IPS-18c (cell line): ENCODE measurements at regions not wholly inside any gene's neighbourhood (a gene's known extent, or its start where the extent isn't known, plus 50 kb on each side); places are given as distances from the start of the nearest gene placed in this dataset.

Experiments
- H3K4me3 ChIP-seq: 2 replicates; pipeline ENCODE4 v1.7.0; 2013; ENCODE audit warnings: low read depth, mild to moderate bottlenecking, low read length, moderate library complexity; ENCODE audit not compliant: insufficient read depth
- H3K9me3 ChIP-seq: one replicate; pipeline ENCODE4 v1.6.1; 2013; ENCODE audit warnings: mild to moderate bottlenecking, low read length, moderate library complexity; ENCODE audit not compliant: control insufficient read depth, insufficient read depth

DNA sequence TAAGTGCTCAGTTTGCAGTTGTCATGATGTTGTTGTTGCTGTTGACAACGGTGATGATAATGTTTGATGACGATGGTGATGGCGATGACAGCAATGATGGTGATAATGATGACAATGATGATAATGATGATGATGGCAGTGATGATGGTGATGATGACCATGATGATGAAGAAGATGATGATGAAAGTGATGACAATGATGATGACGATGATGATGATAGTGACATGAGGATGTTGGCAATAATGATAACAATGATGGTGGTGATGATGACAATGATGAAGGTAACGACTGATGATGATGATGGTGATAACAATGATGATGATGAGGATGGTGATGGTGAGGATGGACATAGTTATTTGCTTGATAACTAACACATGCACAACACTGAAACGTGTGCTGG lies 778.5 kb downstream of the VRK1 start:
- Histone ChIP-seq H3K4me3 (no peak overlapping the region), H3K9me3 (no peaks in the 10 kb centered on the region)

DNA sequence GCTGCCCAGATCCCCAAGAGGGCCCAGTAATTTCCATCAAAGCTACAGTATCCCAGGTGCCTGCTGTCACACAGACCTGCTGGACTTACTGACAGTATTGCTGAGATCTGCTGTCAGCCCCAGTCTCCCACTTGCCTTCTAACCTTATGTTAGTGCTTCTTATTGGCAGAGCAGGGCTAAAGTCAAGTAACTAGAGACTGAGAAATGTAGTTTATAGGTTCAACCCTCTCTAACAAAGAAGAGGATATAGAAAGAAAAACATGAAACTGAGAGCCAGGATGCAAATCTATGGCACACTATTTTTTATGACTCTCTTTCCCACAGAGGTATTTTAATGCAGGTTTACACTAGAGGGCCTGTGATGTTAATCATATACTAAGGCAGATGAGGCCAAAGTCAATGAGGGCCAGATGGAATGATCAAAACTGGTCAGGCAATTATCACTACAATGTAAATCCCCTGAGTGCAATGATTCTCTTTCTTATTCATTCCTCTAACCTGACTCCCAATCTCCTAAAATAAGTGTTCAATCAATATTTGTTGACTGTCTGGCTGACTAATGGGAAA lies 781.9 kb downstream of the VRK1 start:
- no peaks in the 10 kb centered on the region for H3K9me3 ChIP-seq

DNA sequence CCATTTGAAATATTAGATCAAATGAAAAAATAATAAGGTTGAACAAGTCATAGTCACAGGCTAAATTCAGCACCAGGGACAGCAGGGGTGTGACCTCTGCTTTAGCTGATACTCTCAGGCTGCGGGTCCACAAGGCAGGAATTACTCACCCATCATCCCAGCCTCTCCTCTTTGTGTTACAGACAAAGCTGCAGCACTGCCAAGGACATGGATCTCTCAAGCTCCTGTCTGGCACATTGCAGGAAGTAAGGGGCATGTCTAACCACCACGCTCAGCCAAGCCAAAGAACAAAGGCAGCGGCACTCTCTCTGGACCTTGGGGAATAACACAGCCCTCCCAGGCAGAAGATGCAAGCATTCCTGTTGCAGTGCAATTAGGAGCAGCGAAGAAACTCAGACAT lies 783.8 kb downstream of the VRK1 start:
- no peaks in the 10 kb centered on the region for H3K9me3 ChIP-seq
- no peak overlapping the region for H3K4me3 ChIP-seq

More for the DNA sequence above, 781.9 kb downstream of the VRK1 start:
- no peak overlapping the region for H3K4me3 ChIP-seq

DNA sequence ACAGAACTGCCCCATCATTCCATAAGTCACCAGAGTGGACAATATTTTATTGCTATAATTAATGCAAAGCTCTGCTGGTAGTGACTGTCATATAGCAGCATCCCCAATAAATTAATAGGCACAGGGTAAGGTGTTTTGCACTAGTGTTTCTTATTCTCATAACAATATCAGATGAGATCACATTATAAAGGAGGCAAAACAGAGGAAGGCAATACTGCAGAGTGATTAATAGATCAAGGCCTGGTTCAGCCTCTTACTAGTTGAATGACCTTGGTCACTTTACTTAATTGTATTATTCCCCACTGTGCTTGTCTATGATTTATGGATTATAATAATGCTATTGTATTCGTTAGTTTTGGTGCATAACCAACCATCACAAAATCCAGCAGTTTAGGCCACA lies 784.8 kb downstream of the VRK1 start:
- H3K9me3 ChIP-seq, result no peaks in the 10 kb centered on the region
- no peak overlapping the region for H3K4me3 ChIP-seq

DNA sequence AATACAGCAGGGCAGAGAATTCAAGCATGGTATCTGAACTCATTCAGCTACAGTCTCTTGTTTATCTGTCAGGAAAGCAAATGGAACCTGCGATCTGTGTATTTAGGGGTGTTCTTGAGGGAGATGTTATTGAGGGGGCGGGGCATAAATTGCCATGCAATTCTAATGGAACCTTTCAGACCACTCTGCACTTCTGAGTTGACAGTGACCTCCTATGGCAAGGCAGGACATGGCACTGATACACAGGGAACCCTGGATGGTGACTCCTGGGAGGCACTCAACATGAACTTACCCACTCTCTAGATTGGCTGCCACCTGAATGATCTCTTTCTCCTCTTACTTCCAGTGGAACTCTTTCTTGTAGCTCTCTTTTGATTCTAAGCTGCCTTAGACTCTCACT lies 787.3 kb downstream of the VRK1 start:
- Histone ChIP-seq H3K4me3 (no peak overlapping the region), H3K9me3 (no peaks in the 10 kb centered on the region)

DNA sequence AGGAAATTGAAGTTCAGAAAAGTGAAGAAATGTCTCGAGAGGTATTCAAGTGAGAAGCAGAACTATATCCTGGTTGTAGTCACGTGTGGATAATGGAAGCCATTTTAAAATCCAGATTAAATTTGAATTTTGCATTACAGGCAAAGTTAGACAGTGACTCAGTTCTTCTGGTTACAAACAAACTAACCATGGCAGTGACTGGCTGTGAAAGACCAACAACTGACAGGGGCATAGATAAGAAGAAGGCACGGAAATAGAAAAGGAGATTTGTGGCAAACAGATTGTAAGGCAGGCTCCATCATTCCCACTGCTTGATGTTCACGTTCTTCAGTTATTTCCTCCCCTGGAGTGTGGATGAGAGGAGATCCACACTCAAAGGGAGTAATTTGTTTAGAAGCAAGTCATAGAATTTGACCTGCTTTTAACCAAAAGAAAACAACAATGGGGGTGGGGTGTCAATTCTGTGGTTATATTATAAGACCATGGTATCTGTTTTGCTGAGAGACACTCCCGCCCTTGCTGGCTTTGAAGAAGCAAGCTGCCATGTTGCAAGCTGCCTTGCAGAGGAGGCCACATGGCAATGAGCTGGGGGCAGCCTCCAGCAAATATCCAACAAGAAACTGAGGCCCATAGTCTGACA lies 795.3 kb downstream of the VRK1 start:
- H3K9me3 ChIP-seq, result no peaks in the 10 kb centered on the region
- H3K4me3 ChIP-seq, result no peak overlapping the region

DNA sequence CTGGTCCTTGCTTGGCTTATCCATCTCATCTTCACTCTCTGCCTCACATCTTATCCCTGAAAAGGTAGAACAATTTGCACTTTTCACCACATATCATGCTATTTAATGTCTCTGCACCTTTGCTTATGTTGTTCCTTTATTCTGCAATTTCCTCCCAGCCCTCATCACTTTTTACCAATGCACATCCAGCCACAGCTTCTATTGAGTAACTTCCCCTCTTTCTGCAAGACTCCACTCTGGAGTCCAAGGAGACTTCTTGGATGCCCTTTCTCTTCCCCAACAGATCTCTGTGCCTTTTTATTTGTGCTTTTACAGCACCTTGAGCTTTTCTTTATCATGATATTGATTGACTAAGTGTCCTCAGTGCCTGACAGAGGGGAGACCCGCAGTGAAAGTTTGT lies 797.1 kb downstream of the VRK1 start:
- Histone ChIP-seq H3K4me3 (no peak overlapping the region), H3K9me3 (no peaks in the 10 kb centered on the region)

DNA sequence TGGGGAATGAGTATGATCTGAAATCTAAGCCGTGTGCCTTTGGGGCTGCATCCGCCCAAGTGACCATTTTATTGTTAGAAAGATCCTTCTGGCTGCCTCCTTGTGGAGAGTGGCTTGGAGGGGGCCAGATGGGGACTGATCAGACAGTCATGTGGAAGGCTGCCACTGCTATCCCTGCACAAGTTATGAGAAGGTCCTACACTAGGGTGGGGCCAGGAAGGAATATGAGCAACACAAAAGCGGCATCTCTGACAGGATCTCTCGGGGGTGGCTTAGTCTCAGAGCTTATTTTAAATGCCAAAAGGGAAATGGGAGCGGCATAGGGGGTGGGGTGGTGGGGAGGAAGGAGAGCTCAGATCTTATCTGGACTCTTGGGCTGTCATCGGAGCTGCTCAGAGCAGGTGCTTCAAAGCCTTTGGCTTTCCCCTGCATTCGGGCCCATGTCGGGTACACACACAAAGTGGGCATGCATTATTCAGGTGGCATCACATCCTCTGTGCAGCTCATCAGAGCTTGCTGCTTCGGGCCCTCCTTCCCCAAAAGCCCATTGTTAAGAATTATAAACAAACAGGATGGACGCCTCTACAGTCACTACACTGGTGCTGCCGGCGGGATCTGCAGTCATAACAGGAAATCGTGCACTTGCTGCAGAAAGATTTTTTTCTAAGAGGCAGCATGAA lies 805.4 kb downstream of the VRK1 start:
- Histone ChIP-seq H3K9me3 (no peaks in the 10 kb centered on the region), H3K4me3 (no peak overlapping the region)

DNA sequence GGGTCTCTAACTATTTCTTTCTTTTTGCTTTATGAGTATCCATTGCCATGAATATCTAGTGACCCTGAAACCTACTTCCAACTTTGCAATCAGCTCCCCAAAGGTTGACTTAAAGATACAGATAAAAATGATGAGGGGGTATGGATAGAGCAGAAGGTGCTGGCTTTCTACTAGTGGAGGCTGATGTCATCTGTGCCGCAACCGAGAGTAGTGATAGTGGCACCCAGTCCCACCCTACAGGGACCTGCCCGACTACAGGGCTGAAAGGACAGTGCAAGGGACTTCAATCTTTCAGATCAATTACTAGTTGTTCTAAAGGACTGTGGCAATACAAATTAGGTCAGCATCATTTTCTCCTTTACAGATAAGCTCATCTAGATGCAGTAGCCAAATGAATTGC lies 806.0 kb downstream of the VRK1 start:
- H3K9me3 ChIP-seq, result no peaks in the 10 kb centered on the region
- no peak overlapping the region for H3K4me3 ChIP-seq

DNA sequence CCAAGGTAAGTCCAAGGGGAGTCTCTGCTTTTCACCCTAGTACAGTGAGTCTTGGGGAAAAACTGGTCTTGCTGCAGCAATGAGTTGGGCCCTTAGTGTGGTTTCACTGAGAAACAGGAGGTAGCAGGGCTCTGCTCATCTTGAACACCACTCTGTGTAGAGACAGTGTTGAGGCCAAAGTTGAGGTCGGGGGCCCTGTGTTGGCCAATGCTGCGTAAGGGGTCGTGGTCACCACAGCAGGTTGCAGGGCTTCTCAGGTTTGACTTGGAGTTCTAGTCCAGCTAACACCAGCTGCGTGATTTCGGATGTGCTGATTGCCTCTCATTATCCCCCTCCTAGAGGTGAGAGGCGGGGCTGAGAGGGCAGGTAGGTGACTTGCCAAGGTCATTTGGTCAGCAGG lies 807.5 kb downstream of the VRK1 start:
- Histone ChIP-seq H3K9me3 (no peaks in the 10 kb centered on the region), H3K4me3 (no peak overlapping the region)

DNA sequence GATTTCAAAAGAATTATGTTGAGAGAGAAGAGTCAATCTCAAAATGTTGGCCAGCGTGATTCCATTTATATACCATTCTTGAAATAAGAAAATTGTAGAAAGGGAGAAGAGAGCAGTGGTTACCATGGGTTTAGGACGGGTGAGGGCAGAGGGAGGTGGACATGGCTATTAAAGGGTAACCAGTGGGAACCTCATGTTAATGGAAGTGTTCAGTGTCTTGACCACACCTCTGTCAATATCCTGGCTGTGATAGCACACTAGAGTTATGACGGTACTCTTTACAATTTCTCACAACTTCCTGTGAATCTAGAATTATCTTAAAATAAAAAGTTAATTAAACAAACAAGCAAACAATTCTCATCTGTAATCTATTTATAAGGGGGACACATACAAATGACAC lies 821.2 kb downstream of the VRK1 start:
- no peak overlapping the region for H3K4me3 ChIP-seq
- no peaks in the 10 kb centered on the region for H3K9me3 ChIP-seq

DNA sequence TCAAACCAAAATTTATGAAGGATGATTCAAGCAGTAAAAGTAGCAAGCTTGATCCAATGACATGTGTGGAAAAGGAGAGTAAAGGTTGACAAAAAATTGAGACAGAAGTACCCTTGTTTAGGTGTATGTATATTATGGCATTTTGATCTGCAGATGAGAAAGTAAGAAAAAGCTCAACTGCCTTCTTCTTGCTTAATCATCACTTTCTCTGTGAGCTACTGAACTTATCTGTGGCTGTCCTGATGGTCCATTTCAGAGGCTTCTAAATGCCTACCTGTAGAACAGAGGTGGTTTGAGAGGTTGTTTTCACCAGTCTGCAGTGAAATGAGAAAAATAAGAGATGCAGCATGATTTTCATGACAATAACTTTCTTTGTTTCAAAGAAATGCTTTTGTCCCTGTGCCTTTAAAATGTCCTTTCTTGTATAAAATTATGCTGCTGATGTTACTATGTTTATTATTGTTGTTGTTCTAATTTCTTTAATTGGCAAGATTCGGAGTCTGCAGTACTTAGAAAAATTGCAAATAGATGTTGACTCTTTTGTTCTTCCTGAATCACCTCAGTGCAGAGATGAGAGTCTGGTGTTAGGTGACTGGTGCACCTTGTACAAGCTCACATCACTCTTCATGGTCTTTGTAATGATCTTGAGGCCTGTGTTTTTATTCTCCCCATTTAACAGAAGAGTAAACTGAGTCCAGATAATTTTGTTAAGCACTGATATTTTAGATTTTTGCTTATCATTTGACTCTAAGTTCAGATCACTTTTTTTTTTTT lies 821.9 kb downstream of the VRK1 start:
- Histone ChIP-seq H3K9me3 (no peaks in the 10 kb centered on the region), H3K4me3 (no peak overlapping the region)

DNA sequence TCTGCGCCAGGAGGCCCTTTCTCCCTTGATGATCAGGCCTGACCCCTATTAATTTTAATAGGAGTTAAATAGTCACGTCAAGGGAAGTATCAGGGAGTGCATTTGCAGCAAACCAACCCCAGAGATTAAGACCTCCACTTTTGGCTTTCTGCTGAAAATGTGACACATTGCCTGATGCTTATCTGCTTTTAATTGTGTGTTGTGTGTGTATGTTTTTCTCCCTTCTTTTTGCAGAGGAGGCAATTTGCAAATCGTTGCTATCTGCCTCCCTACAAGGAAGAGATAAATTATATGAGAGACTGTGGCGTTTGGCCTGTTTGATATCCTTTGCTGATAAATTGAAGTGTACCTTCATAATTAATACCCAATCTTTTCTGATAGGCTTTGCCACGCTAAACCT lies 822.9 kb downstream of the VRK1 start:
- Histone ChIP-seq H3K9me3 (no peaks in the 10 kb centered on the region), H3K4me3 (no peak overlapping the region)

DNA sequence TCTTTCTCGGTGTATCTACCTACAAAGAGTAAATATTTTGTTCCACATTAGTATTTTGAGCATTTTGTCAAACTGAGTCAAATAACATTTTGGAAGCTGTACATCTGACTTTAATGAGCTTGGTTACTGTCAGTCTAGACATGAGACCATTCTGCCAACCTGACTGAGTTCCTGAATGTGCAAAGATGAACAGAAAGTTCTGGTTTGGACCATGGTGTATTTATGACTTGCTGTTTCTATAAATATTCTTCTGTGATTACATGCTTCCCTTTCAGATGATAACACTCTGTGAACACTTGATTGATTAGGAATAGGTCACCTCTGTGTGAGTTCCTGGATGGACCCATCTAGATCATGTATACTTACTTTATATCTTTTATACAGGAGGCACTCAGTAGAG lies 827.8 kb downstream of the VRK1 start:
- H3K9me3 ChIP-seq, result no peaks in the 10 kb centered on the region

DNA sequence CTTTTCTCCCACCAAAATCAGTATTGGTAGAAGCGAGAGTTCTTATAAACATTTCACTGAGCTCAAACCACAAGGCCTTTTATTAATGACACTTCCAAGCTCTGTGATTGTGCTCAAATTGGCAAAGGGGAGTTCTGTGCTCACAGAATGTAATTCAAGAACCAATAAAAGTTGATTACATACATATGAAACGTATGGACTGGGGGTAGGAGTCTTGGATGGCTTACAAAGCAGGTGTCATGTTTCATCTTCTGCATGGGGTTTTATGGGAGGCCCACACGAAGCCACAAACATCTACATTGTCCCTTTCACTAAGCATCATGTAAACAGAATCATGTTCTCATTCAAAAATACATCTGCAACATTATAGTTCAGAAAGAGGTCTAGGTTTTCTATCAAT lies 828.3 kb downstream of the VRK1 start:
- H3K4me3 ChIP-seq, result no peak overlapping the region

More for the DNA sequence above, 827.8 kb downstream of the VRK1 start:
- no peak overlapping the region for H3K4me3 ChIP-seq

DNA sequence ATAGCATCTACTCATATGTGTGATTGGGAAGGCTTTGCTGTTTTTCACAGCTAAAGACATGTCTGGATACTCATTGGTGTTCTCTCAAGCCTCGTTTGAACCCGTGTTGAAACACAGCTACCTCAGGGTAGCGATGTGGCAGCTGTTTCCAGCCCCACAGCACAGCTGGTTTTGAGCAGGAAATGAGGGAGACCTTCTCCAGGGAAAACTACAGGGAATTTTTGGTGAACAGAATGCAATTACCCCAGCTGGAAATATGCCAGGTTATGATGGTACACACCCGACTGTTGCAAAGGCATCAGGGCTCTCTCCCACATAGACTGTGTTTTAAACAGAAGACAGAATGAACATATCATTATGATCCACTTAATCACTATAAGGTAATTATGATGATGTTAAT lies 828.9 kb downstream of the VRK1 start:
- Histone ChIP-seq H3K9me3 (no peaks in the 10 kb centered on the region), H3K4me3 (no peak overlapping the region)

More for the DNA sequence above, 828.3 kb downstream of the VRK1 start:
- H3K9me3 ChIP-seq, result no peaks in the 10 kb centered on the region

DNA sequence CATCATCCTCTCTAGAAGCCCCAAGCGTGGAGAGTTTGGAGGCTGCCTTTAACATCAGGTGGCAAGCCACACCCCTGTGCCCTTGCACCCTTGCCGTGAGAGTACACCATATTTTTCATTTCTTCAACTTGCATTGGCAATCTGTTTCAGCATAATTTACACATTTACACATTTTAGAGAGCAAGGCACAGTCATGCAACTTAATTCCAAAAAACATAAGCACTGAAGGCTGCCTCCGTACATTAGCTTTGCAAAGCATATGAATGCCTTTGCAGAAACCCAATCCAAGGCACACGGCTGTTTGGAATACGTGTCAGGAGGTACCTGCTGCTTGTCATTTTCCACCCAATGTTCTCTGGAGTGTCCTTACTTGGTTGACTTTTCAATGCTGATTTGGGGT lies 833.1 kb downstream of the VRK1 start:
- Histone ChIP-seq H3K9me3 (no peaks in the 10 kb centered on the region), H3K4me3 (no peak overlapping the region)

DNA sequence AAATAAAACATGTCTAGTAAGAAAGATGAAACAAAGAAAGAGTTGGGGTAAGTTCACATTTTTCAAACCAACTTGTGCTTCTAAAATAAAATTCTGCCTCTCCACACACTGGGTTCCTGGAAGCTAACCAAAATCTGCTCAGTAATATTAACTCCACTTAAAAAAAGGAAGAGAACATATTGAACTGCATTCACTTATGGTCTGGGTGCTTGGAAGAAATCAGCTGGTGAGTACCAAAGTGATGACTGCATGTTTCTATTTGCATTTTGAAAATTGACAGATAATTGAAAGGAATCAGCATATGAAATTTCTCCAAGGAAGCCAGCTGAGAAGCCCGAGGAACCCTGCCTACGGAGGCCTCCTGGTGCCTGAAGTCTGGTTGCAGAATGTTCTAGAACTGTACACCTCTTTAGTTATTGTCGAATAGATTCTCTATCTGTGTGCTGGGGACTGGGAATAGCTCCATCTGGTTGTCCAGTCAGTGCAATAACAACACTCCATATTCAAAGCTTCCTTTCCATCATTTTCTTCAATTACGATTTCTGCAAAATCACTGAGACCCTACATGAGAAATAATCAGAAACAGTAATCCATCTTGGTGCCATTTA lies 836.1 kb downstream of the VRK1 start:
- H3K9me3 ChIP-seq, result no peaks in the 10 kb centered on the region
- no peak overlapping the region for H3K4me3 ChIP-seq
